Testis (tissue), 2 donors: ENCODE measurements at regions not wholly inside any gene's neighbourhood (a gene's known extent, or its start where the extent isn't known, plus 50 kb on each side); places are given as distances from the start of the nearest gene placed in this dataset.

ENCODE experiments used
- CTCF ChIP-seq, 3 experiments: fragments of 450-650 bp in 2 of 3; fragments of 200-600 bp in 1 of 3; sonication (generic) in 1 of 3; IDR thresholded peaks; one replicate each; pipeline ENCODE4 v1.5.1; 2016 to 2019; ENCODE audit warnings: antibody characterized with exemption in 3 of 3, mild to moderate bottlenecking in 2 of 3, moderate library complexity in 1 of 3
- POLR2A ChIP-seq: fragments of 450-650 bp; IDR thresholded peaks from one replicate; pipeline ENCODE4 v1.6.1; 2017; ENCODE audit warnings: antibody characterized with exemption, mild to moderate bottlenecking, moderate library complexity

GRCh38 chr20:52832151-52832774 is 139.9 kb upstream of the TSHZ2 start:
- no peak for TF ChIP-seq CTCF (IDR thresholded peaks at IDR 0.05)
- no peak for TF ChIP-seq POLR2A
